ENCODE measurements at regions not wholly inside any gene's neighbourhood (a gene's known extent, or its start where the extent isn't known, plus 50 kb on each side); places are given as distances from the start of the nearest gene placed in this dataset.

DNA sequence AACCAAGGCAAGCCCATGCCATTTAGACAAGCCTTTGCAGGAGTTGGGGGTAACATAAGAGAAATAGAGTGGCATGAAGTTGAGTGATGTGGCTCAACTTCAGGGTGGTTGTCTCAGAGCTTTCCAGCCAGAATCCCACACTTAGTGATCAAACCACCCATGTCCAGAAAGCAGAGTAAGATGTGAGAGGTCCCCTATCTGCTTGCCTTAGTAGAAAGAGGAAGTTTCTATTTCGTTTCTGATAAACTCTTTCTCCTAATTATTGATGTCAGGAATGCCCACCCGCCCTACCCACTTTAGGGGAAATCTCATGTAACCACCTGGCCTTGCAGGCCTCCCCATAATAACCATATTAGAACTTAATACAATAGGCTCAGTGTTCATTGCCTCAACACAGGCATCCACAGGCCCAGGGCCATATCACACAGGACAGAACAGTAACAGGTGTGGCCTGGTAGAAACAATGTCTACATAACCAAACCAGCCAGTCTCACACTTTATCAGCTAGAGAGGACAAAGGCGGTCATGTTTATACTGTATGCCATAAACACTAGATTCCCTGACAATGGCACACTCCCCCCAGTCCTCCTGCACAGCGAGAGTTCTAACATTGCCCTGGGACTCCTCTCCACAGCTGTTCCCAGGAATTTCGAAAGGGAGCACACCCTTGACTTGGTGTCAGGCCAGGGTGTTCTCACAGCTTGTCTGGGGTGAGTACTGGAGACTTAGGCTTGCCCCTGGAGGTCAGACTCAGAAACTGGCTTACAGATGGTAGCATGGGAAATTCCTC, 364.4 kb downstream of the CXCL12 start:
- no peak overlapping the region for H3K4me3 Mint-ChIP-seq
- H3K9me3 Mint-ChIP-seq, result no peaks in the 10 kb centered on the region
- H3K27ac Mint-ChIP-seq, result no peak overlapping the region
- H3K36me3 Mint-ChIP-seq (ENCODE audit: low read depth), result no peaks in the 10 kb centered on the region
- H3K27me3 Mint-ChIP-seq (ENCODE audit: low read depth), result peaks cover 9% of the 10 kb centered on the region
- H3K4me1 Mint-ChIP-seq (ENCODE audit: low read depth), result no peaks in the 10 kb centered on the region

DNA sequence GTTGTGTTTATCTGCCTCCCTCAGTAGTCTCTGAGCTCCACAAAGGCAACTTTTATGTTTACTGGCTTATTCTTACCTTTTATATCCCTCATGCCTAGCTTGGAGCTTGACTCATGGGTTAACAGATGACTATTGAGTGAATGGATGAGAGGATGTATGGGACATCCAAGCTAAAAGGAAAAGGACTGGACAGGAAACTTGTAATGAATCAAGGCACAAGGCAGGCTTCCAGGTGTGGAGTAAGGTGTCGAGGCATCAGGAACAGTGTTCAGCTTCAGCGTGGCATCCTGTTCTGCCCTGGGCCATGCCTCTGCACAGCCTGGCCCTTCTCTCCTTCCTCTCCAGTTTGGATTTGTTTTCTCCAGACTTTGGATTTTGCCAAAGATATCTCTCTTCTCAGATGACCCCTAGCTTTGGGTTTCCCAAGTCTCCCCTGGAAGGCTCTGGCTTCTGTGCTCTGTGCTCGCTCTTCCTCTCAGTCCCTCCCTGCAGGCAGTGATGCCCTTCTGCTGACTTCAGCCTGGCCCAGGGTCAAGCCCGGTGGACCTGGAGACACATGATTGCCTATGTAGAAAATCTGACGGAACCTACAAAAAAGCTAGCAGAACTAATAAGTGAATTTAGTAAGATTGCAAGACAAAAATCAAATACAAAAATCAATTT, 367.3 kb downstream of the CXCL12 start:
- Mint-ChIP-seq H3K27ac (no peak overlapping the region), H3K4me1 (ENCODE audit: low read depth) (no peaks in the 10 kb centered on the region), H3K36me3 (ENCODE audit: low read depth) (no peaks in the 10 kb centered on the region)

DNA sequence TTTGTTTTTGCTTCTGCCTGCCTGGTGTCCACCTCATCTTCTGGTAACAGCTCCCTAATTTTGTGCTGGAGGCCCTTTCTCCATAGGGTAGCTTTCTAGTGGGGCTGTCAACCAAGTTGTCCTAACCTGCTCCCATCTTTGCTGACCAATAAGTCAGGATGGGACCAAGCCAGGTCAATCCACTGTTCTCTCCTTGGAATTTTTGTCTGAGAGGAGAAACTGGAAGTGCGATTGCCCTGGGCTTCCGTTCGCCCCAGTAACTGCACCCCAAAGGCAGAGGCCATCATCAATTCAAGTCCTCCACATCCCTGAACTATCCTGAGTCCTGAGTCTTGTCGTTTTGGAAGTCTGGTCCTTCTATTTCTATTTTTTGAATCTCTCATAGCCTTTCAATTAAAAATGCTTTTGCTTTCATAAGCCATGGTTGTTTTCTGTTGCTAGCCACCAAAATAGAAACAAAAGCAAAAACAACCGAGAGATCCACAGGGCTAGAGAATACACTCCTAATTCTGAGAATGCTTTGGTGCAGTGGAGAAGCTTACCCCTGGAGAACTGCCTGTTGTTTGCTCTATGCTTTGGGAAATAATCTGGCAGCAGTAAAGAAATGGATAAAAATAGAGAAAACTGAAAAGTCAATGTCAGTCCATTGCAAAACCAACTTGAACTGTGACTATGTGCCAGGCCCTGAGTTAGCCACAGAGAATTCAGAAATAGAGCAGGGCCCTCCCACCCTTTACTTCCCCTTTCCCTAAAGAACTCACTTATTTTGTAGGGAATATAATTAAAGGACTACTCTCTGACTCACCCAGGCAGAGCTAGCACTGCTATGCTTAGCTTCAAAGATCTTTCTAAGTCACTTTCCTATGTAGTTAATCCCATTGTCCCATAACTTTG, 368.1 kb downstream of the CXCL12 start:
- H3K27ac Mint-ChIP-seq, result no peak overlapping the region
- H3K4me3 Mint-ChIP-seq, result no peak overlapping the region
- H3K4me1 Mint-ChIP-seq (ENCODE audit: low read depth), result no peaks in the 10 kb centered on the region
- no peaks in the 10 kb centered on the region for H3K27me3 Mint-ChIP-seq (ENCODE audit: low read depth)
- no peaks in the 10 kb centered on the region for H3K9me3 Mint-ChIP-seq
- H3K36me3 Mint-ChIP-seq (ENCODE audit: low read depth), result no peaks in the 10 kb centered on the region

More for the DNA sequence above, 367.3 kb downstream of the CXCL12 start:
- no peaks in the 10 kb centered on the region for H3K27me3 Mint-ChIP-seq (ENCODE audit: low read depth)
- H3K4me3 Mint-ChIP-seq, result no peak overlapping the region
- no peaks in the 10 kb centered on the region for H3K9me3 Mint-ChIP-seq

DNA sequence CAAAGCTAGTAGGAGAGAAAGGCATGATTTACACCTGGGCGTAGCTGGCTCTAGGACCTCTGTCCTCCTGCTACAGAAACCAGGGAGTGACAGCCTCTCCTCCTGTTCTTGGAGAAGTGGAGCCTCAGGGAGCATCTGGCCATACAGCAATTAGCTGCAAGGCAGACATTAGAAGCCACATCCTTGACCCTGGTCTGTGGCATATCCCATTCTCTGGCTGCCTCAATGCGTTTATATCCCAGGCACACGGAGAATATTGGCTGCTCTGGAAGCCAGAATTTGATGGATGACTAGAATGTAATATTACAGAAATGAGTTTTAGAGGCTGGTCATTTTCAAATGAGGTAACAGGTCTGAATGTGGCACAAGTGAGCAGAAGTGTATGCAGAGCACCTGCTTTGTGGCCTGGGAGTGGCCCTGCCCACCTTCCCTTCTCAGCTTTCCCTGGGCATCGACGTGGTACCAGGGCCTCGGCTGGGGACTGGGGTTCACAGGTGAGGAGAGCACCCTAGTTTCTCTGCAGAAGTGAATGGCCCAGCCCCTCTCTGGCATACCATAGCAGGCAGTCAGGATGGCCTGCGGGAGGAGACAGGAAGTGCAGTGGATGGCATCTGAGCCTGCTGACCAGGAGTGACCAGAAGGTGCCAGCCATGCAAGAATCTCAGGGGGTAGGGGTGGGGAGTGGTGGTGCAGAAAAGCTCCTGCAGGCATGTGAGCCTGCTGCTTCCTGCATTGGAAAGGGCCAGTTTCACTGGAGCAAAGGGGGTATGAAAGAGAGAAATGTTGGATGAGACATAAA, 367.2 kb upstream of the ZNF32 start:
- peaks cover 3% of the 10 kb centered on the region for H3K4me1 Mint-ChIP-seq (ENCODE audit: low read depth)
- no peak overlapping the region for H3K4me3 Mint-ChIP-seq
- no peak overlapping the region for H3K27ac Mint-ChIP-seq
- H3K36me3 Mint-ChIP-seq (ENCODE audit: low read depth), result no peaks in the 10 kb centered on the region
- no peaks in the 10 kb centered on the region for H3K27me3 Mint-ChIP-seq (ENCODE audit: low read depth)
- H3K9me3 Mint-ChIP-seq, result no peaks in the 10 kb centered on the region

DNA sequence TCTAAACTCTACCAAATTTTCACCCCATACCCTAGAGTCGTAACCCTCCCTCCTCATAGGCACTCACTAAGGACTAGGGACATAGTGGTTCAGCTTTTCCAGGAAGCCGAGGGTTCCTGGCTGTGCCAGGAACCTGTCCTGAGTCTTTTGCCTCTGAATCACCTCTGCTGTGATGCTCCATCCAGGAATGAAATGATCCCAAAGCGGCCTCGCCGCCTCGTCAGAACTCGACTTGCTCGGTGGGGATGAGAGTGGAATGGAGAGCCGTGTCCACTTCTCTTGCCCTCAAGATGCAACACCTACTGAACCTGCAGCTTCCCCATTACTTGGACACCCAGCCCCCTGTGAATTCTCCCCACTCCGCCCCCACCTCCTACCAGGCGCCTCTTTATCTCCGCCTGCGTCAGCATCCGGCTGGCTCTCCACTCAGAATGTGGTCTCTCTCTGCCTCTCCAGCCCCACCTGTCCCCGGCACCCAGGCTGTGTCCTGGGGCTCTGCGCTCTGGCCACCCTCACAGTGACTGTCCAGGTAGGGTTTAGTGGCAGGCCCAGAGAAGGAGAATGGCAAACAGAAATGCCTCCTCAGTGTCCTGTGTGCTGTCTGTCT, 366.1 kb upstream of the ZNF32 start:
- no peaks in the 10 kb centered on the region for H3K27me3 Mint-ChIP-seq (ENCODE audit: low read depth)
- no peak overlapping the region for H3K4me3 Mint-ChIP-seq
- no peaks in the 10 kb centered on the region for H3K9me3 Mint-ChIP-seq
- H3K36me3 Mint-ChIP-seq (ENCODE audit: low read depth), result no peaks in the 10 kb centered on the region
- H3K27ac Mint-ChIP-seq, result no peak overlapping the region
- peaks cover 3% of the 10 kb centered on the region for H3K4me1 Mint-ChIP-seq (ENCODE audit: low read depth)

DNA sequence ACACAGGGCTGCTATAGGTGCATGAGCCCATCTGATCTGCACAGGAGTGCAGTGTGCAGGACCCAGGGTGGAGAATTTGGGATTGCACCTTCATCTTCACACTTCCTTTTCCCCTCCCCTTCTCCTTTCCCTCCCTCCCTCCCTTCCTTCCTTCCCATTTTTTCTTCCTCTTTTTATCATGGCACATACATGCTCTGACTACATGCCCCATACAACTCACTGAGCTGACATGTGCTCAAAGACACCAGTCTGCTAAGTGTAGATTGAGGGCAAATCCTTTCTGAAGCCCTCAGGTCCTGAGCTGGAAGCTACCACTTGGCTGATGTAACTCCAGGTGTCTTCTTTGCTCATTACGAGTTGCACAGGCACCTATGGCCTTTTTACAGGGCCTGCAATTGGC, 365.3 kb upstream of the ZNF32 start:
- no peaks in the 10 kb centered on the region for H3K36me3 Mint-ChIP-seq (ENCODE audit: low read depth)
- no peaks in the 10 kb centered on the region for H3K27me3 Mint-ChIP-seq (ENCODE audit: low read depth)
- H3K27ac Mint-ChIP-seq, result no peak overlapping the region
- H3K4me1 Mint-ChIP-seq (ENCODE audit: low read depth), result peaks cover 3% of the 10 kb centered on the region
- no peak overlapping the region for H3K4me3 Mint-ChIP-seq
- no peaks in the 10 kb centered on the region for H3K9me3 Mint-ChIP-seq

DNA sequence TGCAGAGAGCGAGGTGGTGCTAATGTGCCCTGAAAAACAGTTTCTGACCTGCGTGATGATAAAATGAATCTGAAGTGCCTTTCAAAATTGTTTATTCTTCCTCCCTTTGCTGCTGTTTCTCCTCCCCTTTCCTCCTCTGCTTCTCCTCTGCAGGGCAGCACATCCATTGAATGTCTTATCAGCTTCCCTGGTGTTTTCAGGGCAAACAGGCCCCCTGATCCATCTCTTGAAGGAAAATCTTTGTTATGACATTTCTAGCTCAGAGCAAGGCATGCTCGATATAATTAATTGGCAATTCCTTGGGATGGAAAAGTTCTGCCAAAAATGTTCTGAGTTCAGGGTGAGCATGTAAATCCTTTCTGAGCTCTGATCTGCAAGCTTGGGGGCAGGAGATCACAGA, 364.2 kb upstream of the ZNF32 start:
- H3K36me3 Mint-ChIP-seq (ENCODE audit: low read depth), result no peaks in the 10 kb centered on the region
- no peak overlapping the region for H3K4me3 Mint-ChIP-seq
- peaks cover 3% of the 10 kb centered on the region for H3K4me1 Mint-ChIP-seq (ENCODE audit: low read depth)
- no peaks in the 10 kb centered on the region for H3K27me3 Mint-ChIP-seq (ENCODE audit: low read depth)
- H3K27ac Mint-ChIP-seq, result no peak overlapping the region
- H3K9me3 Mint-ChIP-seq, result no peaks in the 10 kb centered on the region

DNA sequence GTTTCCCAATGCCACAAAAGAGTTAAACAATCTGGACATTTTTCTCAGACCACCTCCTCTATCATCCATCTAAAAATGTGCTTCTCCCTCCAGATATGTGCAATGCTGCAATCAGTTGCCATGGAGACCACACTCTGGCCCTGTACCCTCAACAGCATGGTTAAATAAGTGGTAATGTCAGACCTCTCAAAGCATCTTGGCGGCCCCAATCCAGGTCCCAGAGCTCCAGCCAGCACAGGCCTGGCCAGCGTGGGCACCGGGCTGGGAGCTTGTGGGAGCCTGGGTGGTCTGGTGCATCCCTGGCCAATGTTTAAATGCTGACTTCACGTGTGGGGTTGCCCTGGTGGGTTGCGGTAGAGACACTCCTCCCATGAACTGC, 362.9 kb upstream of the ZNF32 start:
- H3K27ac Mint-ChIP-seq, result no peak overlapping the region
- no peaks in the 10 kb centered on the region for H3K36me3 Mint-ChIP-seq (ENCODE audit: low read depth)
- H3K4me1 Mint-ChIP-seq (ENCODE audit: low read depth), result peaks cover 3% of the 10 kb centered on the region
- no peak overlapping the region for H3K4me3 Mint-ChIP-seq
- H3K27me3 Mint-ChIP-seq (ENCODE audit: low read depth), result no peaks in the 10 kb centered on the region
- no peaks in the 10 kb centered on the region for H3K9me3 Mint-ChIP-seq

DNA sequence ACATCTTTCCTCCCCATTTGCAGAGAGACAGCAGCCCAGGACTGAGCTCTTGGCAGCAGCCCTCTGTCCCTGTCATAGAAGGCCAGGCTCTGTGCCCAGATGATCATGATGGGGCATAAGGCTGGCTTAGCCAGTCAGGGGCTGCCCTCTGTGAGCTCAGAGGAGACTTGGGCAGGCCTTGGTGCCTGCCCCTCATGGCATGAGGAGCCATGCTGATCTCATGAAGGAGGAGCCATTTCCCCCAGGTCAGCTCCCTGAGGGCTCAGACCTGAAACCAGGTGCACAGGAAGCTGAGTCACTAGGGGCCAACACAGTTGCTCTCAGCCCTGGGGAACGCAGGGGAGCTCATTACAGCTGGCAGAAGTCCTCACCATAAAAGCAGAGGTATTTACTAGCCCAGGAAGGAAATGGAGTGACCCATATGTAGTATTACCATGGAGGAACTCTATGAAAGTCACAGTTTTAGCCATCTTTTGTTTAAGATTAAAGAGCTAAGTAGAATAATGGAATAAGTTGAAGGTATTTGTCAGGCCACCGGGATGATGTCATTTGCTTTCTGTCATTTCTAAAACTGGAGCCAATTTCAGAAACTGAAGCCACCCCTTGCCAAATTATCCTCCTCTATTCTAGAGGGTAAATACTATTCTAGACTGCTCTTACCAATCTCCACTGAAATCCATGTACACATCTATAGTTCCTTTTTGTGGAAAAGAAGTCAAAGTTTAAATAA, 362.4 kb upstream of the ZNF32 start:
- H3K4me1 Mint-ChIP-seq (ENCODE audit: low read depth), result peaks cover 3% of the 10 kb centered on the region
- H3K9me3 Mint-ChIP-seq, result no peaks in the 10 kb centered on the region
- H3K27ac Mint-ChIP-seq, result no peak overlapping the region
- H3K27me3 Mint-ChIP-seq (ENCODE audit: low read depth), result no peaks in the 10 kb centered on the region
- H3K36me3 Mint-ChIP-seq (ENCODE audit: low read depth), result no peaks in the 10 kb centered on the region
- H3K4me3 Mint-ChIP-seq, result no peak overlapping the region

DNA sequence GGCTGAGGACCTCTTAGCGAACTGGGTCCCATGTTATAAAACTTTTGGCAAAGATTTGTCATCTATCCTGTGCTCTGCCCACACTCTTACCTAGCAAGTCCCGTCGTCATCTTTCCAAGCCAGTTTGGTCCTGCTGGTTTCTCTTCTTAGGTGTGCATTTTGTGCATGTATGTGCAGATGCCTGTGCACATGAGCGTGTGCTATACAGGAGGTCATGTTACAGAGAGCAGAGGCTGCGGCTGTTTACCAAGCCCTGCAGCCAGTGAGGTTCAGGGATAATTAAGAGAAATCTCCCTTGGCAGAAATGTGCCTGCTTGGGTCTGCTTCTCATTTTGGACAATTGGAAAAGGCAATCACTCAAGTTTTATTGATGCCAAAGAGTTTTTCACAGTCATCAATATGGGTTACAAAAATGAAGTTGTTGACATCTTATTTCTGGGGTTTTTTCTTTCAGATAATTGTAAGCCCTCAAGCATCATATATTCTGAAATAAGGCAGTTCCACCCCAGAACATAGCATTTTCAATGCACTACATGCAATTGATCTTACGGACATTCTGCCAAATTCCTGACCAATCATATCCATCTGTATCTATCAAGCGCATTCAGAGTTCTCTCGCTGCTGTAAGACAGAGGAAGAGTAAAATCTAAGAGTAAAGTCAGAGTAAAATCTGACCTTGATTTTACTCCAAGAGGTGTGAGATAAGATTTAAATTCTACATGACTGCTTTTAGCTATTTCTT, 361.4 kb upstream of the ZNF32 start:
- Mint-ChIP-seq H3K36me3 (ENCODE audit: low read depth) (no peaks in the 10 kb centered on the region), H3K27ac (no peak overlapping the region), H3K27me3 (ENCODE audit: low read depth) (no peaks in the 10 kb centered on the region), H3K4me3 (no peak overlapping the region), H3K4me1 (ENCODE audit: low read depth) (peaks cover 3% of the 10 kb centered on the region), H3K9me3 (no peaks in the 10 kb centered on the region)

DNA sequence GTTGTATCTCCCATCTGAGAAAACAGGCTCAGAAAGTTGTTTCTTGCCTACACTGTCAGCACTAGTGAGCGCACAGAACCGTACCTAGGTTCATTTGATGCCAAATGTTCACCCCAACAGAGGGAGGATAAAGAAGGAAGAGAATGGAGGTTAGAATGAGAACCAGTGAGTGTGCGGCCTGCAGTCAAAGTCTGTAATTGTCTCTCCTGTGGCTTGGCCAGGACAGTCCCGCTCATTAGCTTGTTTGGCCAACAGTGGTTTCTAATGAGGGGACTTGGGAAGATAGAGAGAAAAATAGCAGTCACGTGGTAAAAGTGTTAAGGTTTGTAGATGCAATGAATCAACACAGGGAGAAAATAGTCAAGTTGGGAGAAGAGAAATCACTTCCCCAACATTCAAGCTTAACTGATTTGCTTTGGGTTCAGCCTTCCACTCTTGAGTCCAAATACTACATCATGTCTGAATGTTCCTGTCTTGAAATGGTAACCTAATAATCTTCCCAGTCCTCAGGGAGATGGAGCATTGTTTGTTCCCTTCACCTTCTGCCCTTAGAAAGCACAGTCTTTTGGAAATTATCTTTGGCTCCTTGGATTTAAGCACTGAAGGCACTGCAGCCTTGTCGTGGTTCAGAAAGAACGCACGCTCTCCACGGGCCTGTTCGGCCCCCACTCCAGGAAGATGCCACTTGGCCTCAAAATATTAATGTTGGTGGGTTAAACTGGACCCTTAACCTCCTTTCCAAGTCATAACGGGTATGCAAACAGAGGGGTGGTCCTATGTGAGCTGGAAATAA, 360.4 kb upstream of the ZNF32 start:
- Mint-ChIP-seq H3K9me3 (no peaks in the 10 kb centered on the region), H3K27me3 (ENCODE audit: low read depth) (no peaks in the 10 kb centered on the region), H3K36me3 (ENCODE audit: low read depth) (no peaks in the 10 kb centered on the region), H3K27ac (no peak overlapping the region), H3K4me1 (ENCODE audit: low read depth) (peaks cover 3% of the 10 kb centered on the region), H3K4me3 (no peak overlapping the region)

DNA sequence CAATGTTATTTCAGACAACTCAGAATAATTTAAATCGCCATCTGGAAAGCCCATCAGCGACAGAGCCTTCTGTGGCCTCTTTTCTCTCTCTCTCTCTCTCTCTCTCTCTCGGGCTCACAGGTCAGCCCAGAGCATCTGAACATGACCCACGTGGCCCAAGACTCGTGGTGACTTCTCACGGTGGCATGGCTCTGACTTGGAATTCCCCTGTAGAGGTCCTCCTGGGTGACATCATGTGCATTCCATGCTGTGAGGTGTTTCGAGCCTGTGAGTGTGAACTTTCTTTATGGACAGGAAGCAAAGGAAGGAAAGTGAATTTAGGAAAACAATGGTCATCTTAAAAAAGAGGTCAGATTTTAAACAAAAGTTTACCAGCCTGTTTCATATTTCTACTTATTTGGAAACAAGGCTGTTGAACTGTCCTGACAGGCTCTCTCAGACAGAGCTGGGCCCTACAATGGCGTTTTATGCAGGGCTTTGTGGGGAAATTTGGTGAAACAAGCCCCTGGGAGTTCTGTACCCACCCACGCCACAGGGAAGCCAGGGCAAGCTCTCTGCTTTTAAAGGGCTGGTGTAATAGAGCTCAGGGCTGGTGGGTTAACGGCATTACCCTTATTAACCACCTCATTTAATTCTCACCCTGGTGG, 359.7 kb upstream of the ZNF32 start:
- Mint-ChIP-seq H3K4me3 (no peak overlapping the region), H3K9me3 (no peaks in the 10 kb centered on the region), H3K27me3 (ENCODE audit: low read depth) (no peaks in the 10 kb centered on the region), H3K27ac (no peak overlapping the region), H3K36me3 (ENCODE audit: low read depth) (no peaks in the 10 kb centered on the region), H3K4me1 (ENCODE audit: low read depth) (peaks cover 3% of the 10 kb centered on the region)
